GM23338 (cell line): ENCODE measurements at regions not wholly inside any gene's neighbourhood (a gene's known extent, or its start where the extent isn't known, plus 50 kb on each side); places are given as distances from the start of the nearest gene placed in this dataset.

Source experiments
- CREB1 ChIP-seq: fragments of 250-450 bp; sonication (Bioruptor Pico); IDR thresholded peaks from 2 replicates; pipeline ENCODE4 v1.5.0; 2020; ENCODE audit warnings: low read depth, mild to moderate bottlenecking, moderate library complexity
- EZH2 ChIP-seq: fragments of 200-600 bp; sonication (generic); IDR thresholded peaks from one replicate; pipeline ENCODE4 v1.8.0; 2017; ENCODE audit warnings: antibody characterized with exemption, mild to moderate bottlenecking, low read depth; ENCODE audit not compliant: unreplicated experiment
- EZH2phosphoT487 ChIP-seq: fragments of 200-600 bp; sonication (generic); IDR thresholded peaks from one replicate; pipeline ENCODE4 v1.8.1; 2018; ENCODE audit warnings: antibody characterized with exemption; ENCODE audit not compliant: unreplicated experiment
- NANOG ChIP-seq: IDR thresholded peaks from 2 replicates; pipeline ENCODE4 v1.6.1; 2016; ENCODE audit warnings: antibody characterized with exemption, borderline replicate concordance
- POLR2AphosphoS5 ChIP-seq: IDR thresholded peaks from 2 replicates; pipeline ENCODE4 v1.6.1; 2016; ENCODE audit warnings: antibody characterized with exemption, low read depth
- STAT1 ChIP-seq: IDR thresholded peaks from one replicate; pipeline ENCODE4 v1.6.1; 2016; ENCODE audit warnings: antibody characterized with exemption; ENCODE audit not compliant: unreplicated experiment
- ZNF114 ChIP-seq: fragments of 250-450 bp; sonication (Bioruptor Pico); IDR thresholded peaks from 2 replicates; pipeline ENCODE4 v1.5.0; 2020; ENCODE audit warnings: mild to moderate bottlenecking, moderate library complexity
- ZNF331 ChIP-seq: fragments of 250-450 bp; sonication (Bioruptor Pico); IDR thresholded peaks from 2 replicates; pipeline ENCODE4 v1.5.0; 2020; ENCODE audit warnings: low read depth, mild to moderate bottlenecking, moderate library complexity
- TF ChIP-seq, protein P1 (sequence below), 2 experiments: fragments of 200-600 bp in 1 of 2; sonication (generic) in 1 of 2; conservative IDR thresholded peaks; 2 replicates each; pipeline versions ENCODE4 v1.5.1 to v1.6.1; 2016 to 2017; ENCODE audit warnings: antibody characterized with exemption in 2 of 2, low read depth in 2 of 2, mild to moderate bottlenecking in 2 of 2, moderate library complexity in 1 of 2
- TF ChIP-seq, protein P2 (sequence below): IDR thresholded peaks from one replicate; pipeline ENCODE4 v1.6.1; 2018; ENCODE audit warnings: antibody characterized with exemption; ENCODE audit not compliant: unreplicated experiment
- TF ChIP-seq, protein P3 (sequence below): fragments of 250-450 bp; sonication (Bioruptor Pico); IDR thresholded peaks from 2 replicates; pipeline ENCODE4 v1.5.0; 2020; ENCODE audit warnings: mild to moderate bottlenecking, moderate library complexity
- TF ChIP-seq, protein P4 (sequence below): IDR thresholded peaks from 2 replicates; pipeline ENCODE4 v1.6.1; 2016; ENCODE audit warnings: antibody characterized with exemption

DNA sequence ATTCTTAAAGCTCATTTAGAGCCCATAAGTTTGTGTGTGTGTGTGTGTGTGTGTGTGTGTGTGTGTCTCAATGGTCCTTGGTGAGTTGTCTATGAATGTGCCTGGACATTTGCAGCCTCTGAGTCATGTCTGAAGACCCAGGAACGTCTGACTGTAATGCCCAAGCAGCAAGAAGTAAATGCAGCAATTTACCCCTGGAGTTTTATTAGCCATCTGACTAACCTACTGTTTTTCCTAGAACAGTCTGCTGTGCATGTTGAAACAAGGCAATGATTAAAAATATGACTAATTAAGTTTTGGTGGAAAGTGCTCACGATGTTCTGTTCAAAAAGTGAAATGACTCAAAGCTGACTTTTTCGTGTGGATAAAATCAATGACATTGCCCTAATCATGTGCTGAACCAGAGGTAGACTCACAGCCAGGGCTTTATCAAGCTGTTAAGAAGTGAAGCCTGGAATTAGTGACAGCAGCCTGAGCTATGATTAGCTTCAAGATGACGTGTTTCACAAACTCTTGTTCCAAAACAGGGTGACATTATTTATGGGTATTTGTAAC is 201.6 kb downstream of the CPE start:
- TF ChIP-seq, protein P1, sequence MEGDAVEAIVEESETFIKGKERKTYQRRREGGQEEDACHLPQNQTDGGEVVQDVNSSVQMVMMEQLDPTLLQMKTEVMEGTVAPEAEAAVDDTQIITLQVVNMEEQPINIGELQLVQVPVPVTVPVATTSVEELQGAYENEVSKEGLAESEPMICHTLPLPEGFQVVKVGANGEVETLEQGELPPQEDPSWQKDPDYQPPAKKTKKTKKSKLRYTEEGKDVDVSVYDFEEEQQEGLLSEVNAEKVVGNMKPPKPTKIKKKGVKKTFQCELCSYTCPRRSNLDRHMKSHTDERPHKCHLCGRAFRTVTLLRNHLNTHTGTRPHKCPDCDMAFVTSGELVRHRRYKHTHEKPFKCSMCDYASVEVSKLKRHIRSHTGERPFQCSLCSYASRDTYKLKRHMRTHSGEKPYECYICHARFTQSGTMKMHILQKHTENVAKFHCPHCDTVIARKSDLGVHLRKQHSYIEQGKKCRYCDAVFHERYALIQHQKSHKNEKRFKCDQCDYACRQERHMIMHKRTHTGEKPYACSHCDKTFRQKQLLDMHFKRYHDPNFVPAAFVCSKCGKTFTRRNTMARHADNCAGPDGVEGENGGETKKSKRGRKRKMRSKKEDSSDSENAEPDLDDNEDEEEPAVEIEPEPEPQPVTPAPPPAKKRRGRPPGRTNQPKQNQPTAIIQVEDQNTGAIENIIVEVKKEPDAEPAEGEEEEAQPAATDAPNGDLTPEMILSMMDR (conservative IDR thresholded peaks at IDR 0.05; ENCODE audit: low read depth in 2 of 2) = no peak
- no peak for TF ChIP-seq CREB1
- no peak for TF ChIP-seq ZNF114 (CRISPR knock-in tag)
- no peak for TF ChIP-seq ZNF331
- TF ChIP-seq, protein P2, sequence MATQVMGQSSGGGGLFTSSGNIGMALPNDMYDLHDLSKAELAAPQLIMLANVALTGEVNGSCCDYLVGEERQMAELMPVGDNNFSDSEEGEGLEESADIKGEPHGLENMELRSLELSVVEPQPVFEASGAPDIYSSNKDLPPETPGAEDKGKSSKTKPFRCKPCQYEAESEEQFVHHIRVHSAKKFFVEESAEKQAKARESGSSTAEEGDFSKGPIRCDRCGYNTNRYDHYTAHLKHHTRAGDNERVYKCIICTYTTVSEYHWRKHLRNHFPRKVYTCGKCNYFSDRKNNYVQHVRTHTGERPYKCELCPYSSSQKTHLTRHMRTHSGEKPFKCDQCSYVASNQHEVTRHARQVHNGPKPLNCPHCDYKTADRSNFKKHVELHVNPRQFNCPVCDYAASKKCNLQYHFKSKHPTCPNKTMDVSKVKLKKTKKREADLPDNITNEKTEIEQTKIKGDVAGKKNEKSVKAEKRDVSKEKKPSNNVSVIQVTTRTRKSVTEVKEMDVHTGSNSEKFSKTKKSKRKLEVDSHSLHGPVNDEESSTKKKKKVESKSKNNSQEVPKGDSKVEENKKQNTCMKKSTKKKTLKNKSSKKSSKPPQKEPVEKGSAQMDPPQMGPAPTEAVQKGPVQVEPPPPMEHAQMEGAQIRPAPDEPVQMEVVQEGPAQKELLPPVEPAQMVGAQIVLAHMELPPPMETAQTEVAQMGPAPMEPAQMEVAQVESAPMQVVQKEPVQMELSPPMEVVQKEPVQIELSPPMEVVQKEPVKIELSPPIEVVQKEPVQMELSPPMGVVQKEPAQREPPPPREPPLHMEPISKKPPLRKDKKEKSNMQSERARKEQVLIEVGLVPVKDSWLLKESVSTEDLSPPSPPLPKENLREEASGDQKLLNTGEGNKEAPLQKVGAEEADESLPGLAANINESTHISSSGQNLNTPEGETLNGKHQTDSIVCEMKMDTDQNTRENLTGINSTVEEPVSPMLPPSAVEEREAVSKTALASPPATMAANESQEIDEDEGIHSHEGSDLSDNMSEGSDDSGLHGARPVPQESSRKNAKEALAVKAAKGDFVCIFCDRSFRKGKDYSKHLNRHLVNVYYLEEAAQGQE = no peak
- TF ChIP-seq EZH2phosphoT487 = no peak
- no peak for TF ChIP-seq POLR2AphosphoS5
- no peak for TF ChIP-seq STAT1
- TF ChIP-seq EZH2 = no peak
- TF ChIP-seq NANOG = no peak
- TF ChIP-seq, protein P3, sequence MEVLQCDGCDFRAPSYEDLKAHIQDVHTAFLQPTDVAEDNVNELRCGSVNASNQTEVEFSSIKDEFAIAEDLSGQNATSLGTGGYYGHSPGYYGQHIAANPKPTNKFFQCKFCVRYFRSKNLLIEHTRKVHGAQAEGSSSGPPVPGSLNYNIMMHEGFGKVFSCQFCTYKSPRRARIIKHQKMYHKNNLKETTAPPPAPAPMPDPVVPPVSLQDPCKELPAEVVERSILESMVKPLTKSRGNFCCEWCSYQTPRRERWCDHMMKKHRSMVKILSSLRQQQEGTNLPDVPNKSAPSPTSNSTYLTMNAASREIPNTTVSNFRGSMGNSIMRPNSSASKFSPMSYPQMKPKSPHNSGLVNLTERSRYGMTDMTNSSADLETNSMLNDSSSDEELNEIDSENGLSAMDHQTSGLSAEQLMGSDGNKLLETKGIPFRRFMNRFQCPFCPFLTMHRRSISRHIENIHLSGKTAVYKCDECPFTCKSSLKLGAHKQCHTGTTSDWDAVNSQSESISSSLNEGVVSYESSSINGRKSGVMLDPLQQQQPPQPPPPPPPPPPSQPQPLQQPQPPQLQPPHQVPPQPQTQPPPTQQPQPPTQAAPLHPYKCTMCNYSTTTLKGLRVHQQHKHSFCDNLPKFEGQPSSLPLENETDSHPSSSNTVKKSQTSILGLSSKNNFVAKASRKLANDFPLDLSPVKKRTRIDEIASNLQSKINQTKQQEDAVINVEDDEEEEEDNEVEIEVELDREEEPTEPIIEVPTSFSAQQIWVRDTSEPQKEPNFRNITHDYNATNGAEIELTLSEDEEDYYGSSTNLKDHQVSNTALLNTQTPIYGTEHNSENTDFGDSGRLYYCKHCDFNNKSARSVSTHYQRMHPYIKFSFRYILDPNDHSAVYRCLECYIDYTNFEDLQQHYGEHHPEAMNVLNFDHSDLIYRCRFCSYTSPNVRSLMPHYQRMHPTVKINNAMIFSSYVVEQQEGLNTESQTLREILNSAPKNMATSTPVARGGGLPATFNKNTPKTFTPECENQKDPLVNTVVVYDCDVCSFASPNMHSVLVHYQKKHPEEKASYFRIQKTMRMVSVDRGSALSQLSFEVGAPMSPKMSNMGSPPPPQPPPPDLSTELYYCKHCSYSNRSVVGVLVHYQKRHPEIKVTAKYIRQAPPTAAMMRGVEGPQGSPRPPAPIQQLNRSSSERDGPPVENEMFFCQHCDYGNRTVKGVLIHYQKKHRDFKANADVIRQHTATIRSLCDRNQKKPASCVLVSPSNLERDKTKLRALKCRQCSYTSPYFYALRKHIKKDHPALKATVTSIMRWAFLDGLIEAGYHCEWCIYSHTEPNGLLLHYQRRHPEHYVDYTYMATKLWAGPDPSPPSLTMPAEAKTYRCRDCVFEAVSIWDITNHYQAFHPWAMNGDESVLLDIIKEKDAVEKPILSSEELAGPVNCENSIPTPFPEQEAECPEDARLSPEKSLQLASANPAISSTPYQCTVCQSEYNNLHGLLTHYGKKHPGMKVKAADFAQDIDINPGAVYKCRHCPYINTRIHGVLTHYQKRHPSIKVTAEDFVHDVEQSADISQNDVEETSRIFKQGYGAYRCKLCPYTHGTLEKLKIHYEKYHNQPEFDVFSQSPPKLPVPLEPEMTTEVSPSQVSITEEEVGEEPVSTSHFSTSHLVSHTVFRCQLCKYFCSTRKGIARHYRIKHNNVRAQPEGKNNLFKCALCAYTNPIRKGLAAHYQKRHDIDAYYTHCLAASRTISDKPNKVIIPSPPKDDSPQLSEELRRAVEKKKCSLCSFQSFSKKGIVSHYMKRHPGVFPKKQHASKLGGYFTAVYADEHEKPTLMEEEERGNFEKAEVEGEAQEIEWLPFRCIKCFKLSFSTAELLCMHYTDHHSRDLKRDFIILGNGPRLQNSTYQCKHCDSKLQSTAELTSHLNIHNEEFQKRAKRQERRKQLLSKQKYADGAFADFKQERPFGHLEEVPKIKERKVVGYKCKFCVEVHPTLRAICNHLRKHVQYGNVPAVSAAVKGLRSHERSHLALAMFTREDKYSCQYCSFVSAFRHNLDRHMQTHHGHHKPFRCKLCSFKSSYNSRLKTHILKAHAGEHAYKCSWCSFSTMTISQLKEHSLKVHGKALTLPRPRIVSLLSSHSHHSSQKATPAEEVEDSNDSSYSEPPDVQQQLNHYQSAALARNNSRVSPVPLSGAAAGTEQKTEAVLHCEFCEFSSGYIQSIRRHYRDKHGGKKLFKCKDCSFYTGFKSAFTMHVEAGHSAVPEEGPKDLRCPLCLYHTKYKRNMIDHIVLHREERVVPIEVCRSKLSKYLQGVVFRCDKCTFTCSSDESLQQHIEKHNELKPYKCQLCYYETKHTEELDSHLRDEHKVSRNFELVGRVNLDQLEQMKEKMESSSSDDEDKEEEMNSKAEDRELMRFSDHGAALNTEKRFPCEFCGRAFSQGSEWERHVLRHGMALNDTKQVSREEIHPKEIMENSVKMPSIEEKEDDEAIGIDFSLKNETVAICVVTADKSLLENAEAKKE = no peak
- TF ChIP-seq, protein P4, sequence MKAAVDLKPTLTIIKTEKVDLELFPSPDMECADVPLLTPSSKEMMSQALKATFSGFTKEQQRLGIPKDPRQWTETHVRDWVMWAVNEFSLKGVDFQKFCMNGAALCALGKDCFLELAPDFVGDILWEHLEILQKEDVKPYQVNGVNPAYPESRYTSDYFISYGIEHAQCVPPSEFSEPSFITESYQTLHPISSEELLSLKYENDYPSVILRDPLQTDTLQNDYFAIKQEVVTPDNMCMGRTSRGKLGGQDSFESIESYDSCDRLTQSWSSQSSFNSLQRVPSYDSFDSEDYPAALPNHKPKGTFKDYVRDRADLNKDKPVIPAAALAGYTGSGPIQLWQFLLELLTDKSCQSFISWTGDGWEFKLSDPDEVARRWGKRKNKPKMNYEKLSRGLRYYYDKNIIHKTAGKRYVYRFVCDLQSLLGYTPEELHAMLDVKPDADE = no peak
